ENCODE measurements at regions not wholly inside any gene's neighbourhood (a gene's known extent, or its start where the extent isn't known, plus 50 kb on each side); places are given as distances from the start of the nearest gene placed in this dataset.
"Not testable (repeated sequence)": the region's sequence is repeated elsewhere in the genome, so short reads cannot be mapped to it uniquely, and the experiment has no call there.

- ChIA-PET CTCF (interaction anchor here (0.5 to 1.5 kb wide), 15 partner anchors 9 to 993 kb away, joined by 3 to 7 read pairs (median 4); no protein-coding TSS in a partner anchor), POLR2A (no interaction called here)
- TF ChIP-seq HOXB5 (CRISPR knock-in tag; IDR thresholded peaks at IDR 0.05) (no peak), SMC3 (IDR thresholded peaks at IDR 0.05) (peak; percentile 83), RARB (CRISPR knock-in tag; IDR thresholded peaks at IDR 0.05) (no peak), HEYL (CRISPR knock-in tag; IDR thresholded peaks at IDR 0.05) (no peak), CTCF (IDR thresholded peaks at IDR 0.05) (peak; percentile 74), RAD21 (conservative IDR thresholded peaks at IDR 0.05 in 1 of 2, IDR thresholded peaks at IDR 0.05 in 1 of 2) (peak; percentile 85 to 87), KDM1A (IDR thresholded peaks at IDR 0.05; ENCODE audit: low read depth) (no peak)
- FAIRE-seq, result no peak
- Histone ChIP-seq H3K9me3 (no peaks in the 10 kb centered on the region), H3K4me1 (peaks cover 10% of the 10 kb centered on the region; the same call in 1 of the 3 replicates), H3K4me2 (0 out of 3 replicates have a peak overlapping the region, but pooled peaks have one; percentile 30), H3K27ac (no peak overlapping the region), H3K4me3 (no peak overlapping the region)
- WGBS (ENCODE audit: missing lambda C conversion rate), result under 1% methylated on average over 6 of the region's 6 CpGs
- ATAC-seq, result peak; percentile 74 to 93; a peak in 5 of 6 replicates
- peak; percentile 27 to 67 for DNase-seq (ENCODE audit: low read depth in 1 of 2, low spot score in 1 of 2)
These were observed 147.4 kb upstream of the OLIG3 start for GRCh38 chr6:137641474-137642077.

- FAIRE-seq; ATAC-seq; H3K4me2 ChIP-seq; H3K9me3 ChIP-seq; DNase-seq (ENCODE audit: low read depth in 1 of 2, low spot score in 1 of 2); H3K27ac ChIP-seq; CTCF ChIA-PET; H3K4me3 ChIP-seq; POLR2A ChIA-PET; H3K4me1 ChIP-seq: not testable (repeated sequence)
- WGBS (ENCODE audit: missing lambda C conversion rate), result 64% methylated on average over 4 of the region's 4 CpGs
These were observed 149.0 kb upstream of the OLIG3 start for GRCh38 chr6:137643210-137643609.

- H3K4me1 ChIP-seq; CTCF ChIA-PET; H3K27ac ChIP-seq; POLR2A ChIA-PET; DNase-seq (ENCODE audit: low read depth in 1 of 2, low spot score in 1 of 2); H3K9me3 ChIP-seq; FAIRE-seq; ATAC-seq; H3K4me2 ChIP-seq; H3K4me3 ChIP-seq: not testable (repeated sequence)
- 34% methylated on average over 2 of the region's 2 CpGs for WGBS (ENCODE audit: missing lambda C conversion rate)
These were observed 149.4 kb upstream of the OLIG3 start for GRCh38 chr6:137643644-137644043.

GRCh38 chr6:137645850-137646249 lies 151.7 kb upstream of the OLIG3 start:
- ATAC-seq, result no peak
- POLR2A ChIA-PET, result no interaction called here
- DNase-seq (ENCODE audit: low read depth in 1 of 2, low spot score in 1 of 2), result no peak
- WGBS (ENCODE audit: missing lambda C conversion rate), result 87% methylated on average over 13 of the region's 13 CpGs
- Histone ChIP-seq H3K4me1 (no peaks in the 10 kb centered on the region), H3K9me3 (no peaks in the 10 kb centered on the region), H3K4me2 (no peak overlapping the region), H3K4me3 (no peak overlapping the region), H3K27ac (no peak overlapping the region)
- CTCF ChIA-PET, result no interaction called here
- no peak for FAIRE-seq
- no peak for TF ChIP-seq BCL3 (IDR thresholded peaks at IDR 0.05)
- no peak for TF ChIP-seq RFX5 (IDR thresholded peaks at IDR 0.05)
- no peak for TF ChIP-seq FOXS1 (CRISPR knock-in tag; IDR thresholded peaks at IDR 0.05)
- TF ChIP-seq MAX (IDR thresholded peaks at IDR 0.05), result no peak
- no peak for TF ChIP-seq FOSL2 (IDR thresholded peaks at IDR 0.05)
- no peak for TF ChIP-seq FOSL2 (CRISPR knock-in tag; IDR thresholded peaks at IDR 0.05)
- no peak for TF ChIP-seq POLR2A (IDR thresholded peaks at IDR 0.05; ENCODE audit: low read length)
- no peak for TF ChIP-seq JUN (IDR thresholded peaks at IDR 0.05)
- no peak for TF ChIP-seq KDM5A (IDR thresholded peaks at IDR 0.05)
- no peak for TF ChIP-seq PHF8 (IDR thresholded peaks at IDR 0.05; ENCODE audit: borderline replicate concordance, low read depth)
- no peak for TF ChIP-seq RNF2 (IDR thresholded peaks at IDR 0.05; ENCODE audit: borderline replicate concordance, low read depth)
- no peak for TF ChIP-seq RCOR1 (IDR thresholded peaks at IDR 0.05; ENCODE audit: low read depth, low read length)
- TF ChIP-seq CEBPB (IDR thresholded peaks at IDR 0.05), result no peak
- TF ChIP-seq ATOH8 (CRISPR knock-in tag; IDR thresholded peaks at IDR 0.05; ENCODE audit: low read depth), result no peak
- no peak for TF ChIP-seq HDAC2 (IDR thresholded peaks at IDR 0.05)
- TF ChIP-seq E2F6 (IDR thresholded peaks at IDR 0.05; ENCODE audit: borderline replicate concordance, low read depth), result no peak
- TF ChIP-seq NPAS2 (CRISPR knock-in tag; IDR thresholded peaks at IDR 0.05; ENCODE audit: borderline replicate concordance), result no peak

All from A549 (cell line).